ENCODE measurements at regions not wholly inside any gene's neighbourhood (a gene's known extent, or its start where the extent isn't known, plus 50 kb on each side); places are given as distances from the start of the nearest gene placed in this dataset.

DNA sequence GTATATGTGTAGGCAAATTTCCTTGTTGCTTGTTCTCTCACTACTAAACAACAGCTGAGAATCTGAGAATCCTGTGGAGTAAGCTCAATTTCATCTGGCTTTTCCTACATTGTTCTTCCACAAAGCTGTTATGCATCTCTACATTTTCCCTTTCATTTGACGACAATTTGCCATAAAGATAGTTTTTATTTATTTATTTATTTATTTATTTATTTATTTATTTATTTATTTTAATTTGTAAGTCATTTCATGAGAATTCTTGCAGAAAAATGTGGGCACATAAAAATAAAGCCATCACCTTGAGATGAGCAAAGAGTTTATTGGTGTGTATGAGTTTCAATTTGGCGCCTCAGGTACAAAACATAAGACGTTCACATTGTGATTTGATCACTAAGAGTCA, 545.9 kb upstream of the SEL1L start:
- TF ChIP-seq, protein P1, sequence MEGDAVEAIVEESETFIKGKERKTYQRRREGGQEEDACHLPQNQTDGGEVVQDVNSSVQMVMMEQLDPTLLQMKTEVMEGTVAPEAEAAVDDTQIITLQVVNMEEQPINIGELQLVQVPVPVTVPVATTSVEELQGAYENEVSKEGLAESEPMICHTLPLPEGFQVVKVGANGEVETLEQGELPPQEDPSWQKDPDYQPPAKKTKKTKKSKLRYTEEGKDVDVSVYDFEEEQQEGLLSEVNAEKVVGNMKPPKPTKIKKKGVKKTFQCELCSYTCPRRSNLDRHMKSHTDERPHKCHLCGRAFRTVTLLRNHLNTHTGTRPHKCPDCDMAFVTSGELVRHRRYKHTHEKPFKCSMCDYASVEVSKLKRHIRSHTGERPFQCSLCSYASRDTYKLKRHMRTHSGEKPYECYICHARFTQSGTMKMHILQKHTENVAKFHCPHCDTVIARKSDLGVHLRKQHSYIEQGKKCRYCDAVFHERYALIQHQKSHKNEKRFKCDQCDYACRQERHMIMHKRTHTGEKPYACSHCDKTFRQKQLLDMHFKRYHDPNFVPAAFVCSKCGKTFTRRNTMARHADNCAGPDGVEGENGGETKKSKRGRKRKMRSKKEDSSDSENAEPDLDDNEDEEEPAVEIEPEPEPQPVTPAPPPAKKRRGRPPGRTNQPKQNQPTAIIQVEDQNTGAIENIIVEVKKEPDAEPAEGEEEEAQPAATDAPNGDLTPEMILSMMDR (IDR thresholded peaks at IDR 0.05; ENCODE audit: borderline replicate concordance, control extremely low read depth, extremely low read depth, insufficient read depth, missing control alignments): no peak
- in situ Hi-C loops (cut with MboI; ENCODE audit: low sequenced_read_pairs, unreplicated experiment): no loop called here
- DNase-seq (ENCODE audit: low spot score): no peak

DNA sequence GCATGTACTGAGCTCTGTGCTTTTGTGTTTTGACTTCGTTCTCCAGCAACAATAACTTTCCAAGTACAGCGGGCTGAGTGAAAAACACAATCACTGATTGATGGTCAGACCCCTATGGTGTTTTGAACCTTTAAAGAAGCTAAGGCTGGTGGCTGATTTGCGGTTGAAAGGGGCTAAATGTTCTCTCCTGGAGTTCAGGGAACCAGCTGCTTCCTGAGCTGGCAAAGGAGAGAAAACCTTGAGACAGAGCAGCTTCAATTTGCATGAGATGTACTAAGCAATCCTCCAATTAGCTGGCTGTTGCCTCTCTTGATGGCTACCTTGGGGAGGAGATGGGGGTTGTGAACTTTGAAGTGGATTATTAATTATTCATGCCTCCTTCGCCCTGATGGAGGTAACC, 546.7 kb upstream of the SEL1L start:
- DNase-seq (ENCODE audit: low spot score): no peak
- TF ChIP-seq, protein P1 (IDR thresholded peaks at IDR 0.05; ENCODE audit: borderline replicate concordance, control extremely low read depth, extremely low read depth, insufficient read depth, missing control alignments): no peak
- in situ Hi-C loops (cut with MboI; ENCODE audit: low sequenced_read_pairs, unreplicated experiment): no loop called here

DNA sequence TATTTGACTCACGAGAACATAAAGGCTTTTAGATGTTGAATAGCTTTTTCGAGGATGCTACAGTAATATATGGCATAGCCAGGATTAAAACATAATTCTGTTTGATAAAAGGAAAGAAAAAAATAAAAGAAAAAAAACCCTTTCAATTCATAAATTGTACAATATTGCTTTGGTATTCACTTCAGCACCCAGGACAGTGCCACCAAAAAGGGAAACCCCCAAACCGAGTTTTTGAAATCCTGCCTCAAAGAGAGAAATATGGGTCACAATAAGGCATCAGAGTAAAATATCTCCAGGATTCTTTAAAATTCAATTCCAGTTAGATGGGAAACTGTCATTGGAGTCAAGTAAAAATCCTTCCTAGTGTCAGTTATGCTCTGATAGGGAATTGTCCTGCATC, 551.2 kb upstream of the SEL1L start:
- no peak for DNase-seq (ENCODE audit: low spot score)
- TF ChIP-seq, protein P1 (IDR thresholded peaks at IDR 0.05; ENCODE audit: borderline replicate concordance, control extremely low read depth, extremely low read depth, insufficient read depth, missing control alignments): no peak
- in situ Hi-C loops (cut with MboI; ENCODE audit: low sequenced_read_pairs, unreplicated experiment): no loop called here

DNA sequence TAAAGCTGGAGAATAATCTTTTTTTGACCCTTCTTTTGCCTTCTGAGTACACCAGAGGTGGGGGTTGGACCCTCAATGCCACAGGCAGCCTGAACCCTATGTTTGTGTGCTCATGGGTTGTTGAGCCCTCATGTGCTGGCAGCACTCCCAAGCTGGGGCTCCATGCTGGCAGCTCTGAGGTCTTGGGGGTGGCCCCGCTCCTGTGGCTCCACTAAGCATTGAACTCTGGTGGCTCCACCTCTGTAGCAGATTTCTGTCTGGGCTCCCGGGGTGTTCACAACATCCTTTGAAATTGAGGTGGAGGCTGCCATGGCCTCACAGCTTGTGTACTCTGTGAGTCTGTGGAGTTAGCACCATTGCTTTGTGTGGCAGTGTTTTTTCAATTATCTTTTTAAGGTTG, 557.4 kb upstream of the SEL1L start:
- in situ Hi-C loops (cut with MboI; ENCODE audit: low sequenced_read_pairs, unreplicated experiment): no loop called here
- no peak for DNase-seq (ENCODE audit: low spot score)
- TF ChIP-seq, protein P1 (IDR thresholded peaks at IDR 0.05; ENCODE audit: borderline replicate concordance, control extremely low read depth, extremely low read depth, insufficient read depth, missing control alignments): no peak

DNA sequence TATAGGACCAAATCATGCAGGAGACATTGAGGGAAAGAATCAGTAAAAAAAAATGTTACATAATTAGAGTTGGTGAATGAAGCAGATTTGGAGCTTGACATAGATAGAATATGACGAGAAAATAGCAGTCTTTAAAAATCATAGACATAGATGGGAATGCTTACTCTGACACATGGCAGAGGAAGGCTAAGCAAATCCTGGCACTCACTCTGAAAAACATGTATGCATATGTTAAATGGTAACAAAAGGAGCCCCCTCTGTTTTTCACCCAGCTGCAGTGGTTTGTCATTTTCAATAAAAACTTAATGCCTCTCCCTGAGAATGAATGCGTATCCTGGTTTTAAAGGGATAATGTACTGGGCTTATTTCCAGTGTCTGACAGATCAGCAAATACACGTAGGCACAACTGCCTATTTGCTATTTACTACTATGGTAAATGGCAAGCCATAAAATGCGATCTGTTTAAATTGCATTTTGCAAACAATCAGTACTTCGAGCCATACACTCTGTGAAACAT, 561.2 kb upstream of the SEL1L start:
- DNase-seq (ENCODE audit: low spot score): no peak
- in situ Hi-C loops (cut with MboI; ENCODE audit: low sequenced_read_pairs, unreplicated experiment): no loop called here
- TF ChIP-seq, protein P1 (IDR thresholded peaks at IDR 0.05; ENCODE audit: borderline replicate concordance, control extremely low read depth, extremely low read depth, insufficient read depth, missing control alignments): no peak

DNA sequence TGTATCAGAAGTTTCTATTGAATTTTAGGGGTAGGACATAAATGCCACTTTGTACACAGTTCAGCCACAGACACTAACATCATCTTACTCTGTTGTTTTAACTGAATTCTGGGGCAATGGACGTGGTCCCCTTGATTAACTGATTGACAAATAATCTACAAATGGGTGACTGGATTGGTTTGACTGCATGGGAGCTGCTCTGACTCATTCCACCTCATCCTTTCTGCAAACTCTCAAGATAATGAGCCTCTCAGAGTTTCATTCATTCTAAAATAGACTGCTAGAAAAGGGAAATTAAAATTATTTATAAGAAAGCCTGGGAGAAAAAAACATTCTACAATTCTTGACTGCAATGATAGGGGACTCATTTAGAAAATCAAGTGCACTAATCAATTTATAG, 570.4 kb upstream of the SEL1L start:
- DNase-seq (ENCODE audit: low spot score): no peak
- TF ChIP-seq, protein P1 (IDR thresholded peaks at IDR 0.05; ENCODE audit: borderline replicate concordance, control extremely low read depth, extremely low read depth, insufficient read depth, missing control alignments): no peak
- in situ Hi-C loops (cut with MboI; ENCODE audit: low sequenced_read_pairs, unreplicated experiment): no loop called here

Measured in GM13976 (cell line).